HFF-Myc (cell line): ENCODE measurements at regions not wholly inside any gene's neighbourhood (a gene's known extent, or its start where the extent isn't known, plus 50 kb on each side); places are given as distances from the start of the nearest gene placed in this dataset.

Experiments
- DNase-seq: peaks from one replicate; pipeline ENCODE4 v3.0.0-alpha.2; 2011; ENCODE audit warnings: low read depth; ENCODE audit errors: extremely low read depth
- H3K4me3 ChIP-seq: replicated peaks from 2 replicates; pipeline ENCODE4 v1.5.1; 2011; ENCODE audit warnings: low read depth, mild to moderate bottlenecking, control low read depth, low read length
- TF ChIP-seq, protein P1 (sequence below): IDR thresholded peaks from 2 replicates; pipeline ENCODE4 v1.5.1; 2012; ENCODE audit warnings: mild to moderate bottlenecking, low read depth, low read length, control low read depth; ENCODE audit errors: missing control alignments

DNA sequence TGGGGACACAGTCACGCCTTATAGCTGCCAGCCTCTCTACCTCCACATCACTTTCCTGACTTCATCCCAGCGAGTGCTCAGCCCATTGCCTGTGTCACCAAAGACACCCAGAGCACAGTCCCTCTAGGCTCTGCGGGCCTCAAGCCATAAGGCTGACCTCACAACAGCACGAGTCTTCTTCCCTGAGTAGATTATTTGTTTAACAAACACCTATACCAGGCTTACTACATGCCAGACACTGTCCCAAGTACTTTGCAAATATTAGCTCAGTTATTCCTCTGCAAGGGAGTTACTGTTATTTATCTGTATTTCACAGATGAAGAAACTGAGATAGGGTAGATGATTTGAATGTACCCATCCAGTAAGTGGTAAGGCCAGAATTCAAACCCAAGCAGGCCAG is 504.3 kb downstream of the COG6 start:
- DNase-seq: no peak
- no peak overlapping the region for H3K4me3 ChIP-seq
- TF ChIP-seq, protein P1, sequence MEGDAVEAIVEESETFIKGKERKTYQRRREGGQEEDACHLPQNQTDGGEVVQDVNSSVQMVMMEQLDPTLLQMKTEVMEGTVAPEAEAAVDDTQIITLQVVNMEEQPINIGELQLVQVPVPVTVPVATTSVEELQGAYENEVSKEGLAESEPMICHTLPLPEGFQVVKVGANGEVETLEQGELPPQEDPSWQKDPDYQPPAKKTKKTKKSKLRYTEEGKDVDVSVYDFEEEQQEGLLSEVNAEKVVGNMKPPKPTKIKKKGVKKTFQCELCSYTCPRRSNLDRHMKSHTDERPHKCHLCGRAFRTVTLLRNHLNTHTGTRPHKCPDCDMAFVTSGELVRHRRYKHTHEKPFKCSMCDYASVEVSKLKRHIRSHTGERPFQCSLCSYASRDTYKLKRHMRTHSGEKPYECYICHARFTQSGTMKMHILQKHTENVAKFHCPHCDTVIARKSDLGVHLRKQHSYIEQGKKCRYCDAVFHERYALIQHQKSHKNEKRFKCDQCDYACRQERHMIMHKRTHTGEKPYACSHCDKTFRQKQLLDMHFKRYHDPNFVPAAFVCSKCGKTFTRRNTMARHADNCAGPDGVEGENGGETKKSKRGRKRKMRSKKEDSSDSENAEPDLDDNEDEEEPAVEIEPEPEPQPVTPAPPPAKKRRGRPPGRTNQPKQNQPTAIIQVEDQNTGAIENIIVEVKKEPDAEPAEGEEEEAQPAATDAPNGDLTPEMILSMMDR: no peak

DNA sequence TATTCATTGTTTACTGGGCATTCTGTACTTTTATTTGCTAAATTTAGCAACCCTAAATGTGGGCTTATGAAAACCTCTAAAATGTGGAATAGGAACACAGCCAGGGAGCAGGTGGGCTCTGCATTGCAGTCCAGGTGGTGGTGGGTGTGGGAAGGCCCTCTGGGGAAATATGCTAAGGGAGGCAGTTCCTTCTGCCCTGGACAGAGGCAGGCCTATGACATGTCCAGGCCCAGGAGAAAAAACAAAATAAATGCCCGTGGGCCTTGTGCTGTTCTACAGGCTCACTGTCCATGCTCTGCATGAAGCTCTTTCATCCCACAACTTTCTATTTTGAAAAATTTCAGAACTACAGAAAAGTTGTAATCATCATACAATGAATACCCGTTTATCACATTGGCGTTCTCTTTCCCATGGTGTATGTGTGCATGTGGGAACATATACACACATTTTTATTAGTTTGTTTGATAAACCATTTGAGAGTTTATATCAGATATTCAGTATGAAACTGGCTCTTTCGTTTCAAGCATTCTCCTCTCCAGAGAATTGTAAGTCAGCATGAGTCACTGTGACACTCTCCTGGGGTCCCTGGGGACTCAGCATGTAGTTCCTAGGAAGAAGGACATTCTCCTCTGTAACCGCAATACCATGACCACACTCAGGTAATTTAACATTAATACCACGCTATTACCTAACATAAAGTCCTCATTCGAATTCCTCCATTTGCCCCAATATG is 505.3 kb downstream of the COG6 start:
- no peak overlapping the region for H3K4me3 ChIP-seq
- TF ChIP-seq, protein P1: no peak
- DNase-seq: no peak

DNA sequence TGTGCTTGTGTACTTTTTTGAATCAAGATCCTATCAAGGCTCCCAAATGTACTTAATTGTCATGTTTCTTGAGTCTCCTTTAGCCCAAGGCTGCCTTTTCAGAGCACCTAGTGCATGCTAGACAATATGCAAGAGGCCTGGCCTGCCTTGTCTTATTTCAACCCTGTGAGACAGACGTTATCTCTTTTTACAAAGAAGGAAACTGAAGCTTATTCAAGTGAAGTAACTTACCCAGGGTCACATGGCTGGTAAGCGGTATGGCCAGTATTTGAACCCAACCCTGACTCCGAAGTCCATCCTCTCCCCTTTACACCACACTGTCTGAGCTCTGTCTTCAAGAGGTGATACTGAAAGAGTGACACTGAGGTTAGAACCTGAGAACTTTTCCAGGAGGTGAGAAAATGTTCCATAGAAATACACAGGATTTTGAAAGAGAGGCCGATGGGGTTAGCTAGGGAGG is 505.1 kb downstream of the FOXO1 start:
- no peak overlapping the region for H3K4me3 ChIP-seq
- TF ChIP-seq, protein P1: no peak
- DNase-seq: no peak

DNA sequence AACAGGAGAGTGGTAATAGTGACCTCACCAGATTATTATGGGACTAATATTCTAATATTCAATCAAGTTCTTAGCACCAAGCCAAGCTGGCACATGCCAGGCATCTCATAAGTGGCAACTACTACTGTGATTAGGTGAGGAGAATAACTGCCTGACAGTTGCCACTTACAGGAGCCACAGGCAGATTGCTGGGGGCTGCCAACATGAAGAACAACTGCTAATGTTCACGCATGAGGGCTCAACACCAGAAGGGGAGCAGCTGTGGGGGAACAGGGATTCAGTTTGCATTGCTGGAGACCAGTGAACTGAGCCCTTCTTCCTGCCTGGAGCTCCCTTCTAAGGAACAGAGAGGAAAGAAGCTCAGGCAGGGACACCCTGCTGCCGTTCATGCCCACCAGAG is 504.5 kb downstream of the FOXO1 start:
- TF ChIP-seq, protein P1: no peak
- no peak for DNase-seq
- no peak overlapping the region for H3K4me3 ChIP-seq

DNA sequence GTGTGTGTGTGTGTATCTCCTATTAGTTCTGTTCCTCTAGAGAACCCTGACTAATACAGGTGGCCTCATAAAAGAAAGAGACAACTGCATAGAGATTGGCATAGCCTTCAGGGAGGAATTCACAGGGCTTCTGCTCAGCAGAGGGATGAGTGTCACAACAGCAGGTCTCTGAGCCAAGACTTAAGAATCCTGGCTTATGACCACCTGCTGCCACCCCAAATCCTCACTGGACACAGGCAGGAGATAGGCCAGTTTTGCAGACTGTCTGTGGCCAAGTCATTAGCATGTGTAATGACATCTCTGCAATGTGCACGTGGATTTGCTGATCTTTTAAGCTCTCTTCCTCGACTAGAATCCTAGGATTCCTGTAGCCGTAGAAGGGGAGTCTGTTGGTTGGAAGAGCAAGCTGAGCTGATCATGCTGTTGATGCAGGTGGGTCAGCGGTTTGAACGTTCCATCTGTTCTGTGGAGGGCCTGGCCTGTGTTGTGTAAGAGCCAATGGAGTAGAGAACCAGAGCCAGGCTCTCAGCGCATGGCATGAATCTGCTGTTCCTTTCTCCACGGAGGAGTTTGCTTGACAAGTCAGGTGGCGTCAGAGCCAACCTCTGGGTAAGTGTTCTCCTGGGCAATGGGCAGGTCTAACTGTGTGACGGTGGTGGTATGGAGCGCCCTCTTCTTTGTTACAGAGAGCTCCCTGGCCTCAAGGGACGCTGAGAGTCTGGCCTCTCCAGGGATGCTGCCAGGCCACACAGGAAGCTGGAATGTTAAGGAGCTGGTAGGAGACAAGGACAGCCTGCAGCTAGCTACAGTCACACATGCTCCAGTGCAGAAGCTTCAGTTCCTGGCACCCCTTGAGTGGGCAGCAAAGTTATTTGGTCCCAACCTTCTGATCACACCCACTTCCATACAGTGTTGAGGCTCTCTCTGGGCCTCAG is 503.1 kb downstream of the FOXO1 start:
- DNase-seq: no peak
- TF ChIP-seq, protein P1: no peak
- H3K4me3 ChIP-seq: no peak overlapping the region

DNA sequence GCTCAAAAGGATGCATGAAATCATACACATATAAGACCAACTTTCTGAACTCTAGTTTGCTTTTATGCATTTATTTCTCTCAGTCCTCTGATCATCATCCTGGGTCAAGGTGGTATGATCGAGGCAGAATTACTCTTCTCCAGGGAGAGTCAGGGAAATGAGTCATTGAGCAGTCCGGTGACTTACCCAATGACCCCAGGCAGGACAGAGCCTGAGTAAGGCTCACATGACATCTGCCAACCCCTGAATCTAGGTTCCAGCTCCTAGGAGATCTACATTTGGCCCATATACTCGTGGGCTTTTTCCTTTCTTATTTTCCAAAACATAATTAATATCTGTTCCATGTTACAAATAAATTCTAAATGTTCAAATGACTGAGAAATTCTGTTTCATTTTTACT is 502.3 kb downstream of the FOXO1 start:
- no peak for DNase-seq
- TF ChIP-seq, protein P1: no peak
- no peak overlapping the region for H3K4me3 ChIP-seq
